ENCODE measurements at regions not wholly inside any gene's neighbourhood (a gene's known extent, or its start where the extent isn't known, plus 50 kb on each side); places are given as distances from the start of the nearest gene placed in this dataset.

- no peaks in the 10 kb centered on the region for H3K36me3 ChIP-seq (ENCODE audit: insufficient read depth, low read length)
- H3K9me3 ChIP-seq (ENCODE audit: insufficient read depth, low read depth, low read length): no peaks in the 10 kb centered on the region
Observed at GRCh38 chr16:80191928-80192327, 348.9 kb upstream of the DYNLRB2 start.

DNA sequence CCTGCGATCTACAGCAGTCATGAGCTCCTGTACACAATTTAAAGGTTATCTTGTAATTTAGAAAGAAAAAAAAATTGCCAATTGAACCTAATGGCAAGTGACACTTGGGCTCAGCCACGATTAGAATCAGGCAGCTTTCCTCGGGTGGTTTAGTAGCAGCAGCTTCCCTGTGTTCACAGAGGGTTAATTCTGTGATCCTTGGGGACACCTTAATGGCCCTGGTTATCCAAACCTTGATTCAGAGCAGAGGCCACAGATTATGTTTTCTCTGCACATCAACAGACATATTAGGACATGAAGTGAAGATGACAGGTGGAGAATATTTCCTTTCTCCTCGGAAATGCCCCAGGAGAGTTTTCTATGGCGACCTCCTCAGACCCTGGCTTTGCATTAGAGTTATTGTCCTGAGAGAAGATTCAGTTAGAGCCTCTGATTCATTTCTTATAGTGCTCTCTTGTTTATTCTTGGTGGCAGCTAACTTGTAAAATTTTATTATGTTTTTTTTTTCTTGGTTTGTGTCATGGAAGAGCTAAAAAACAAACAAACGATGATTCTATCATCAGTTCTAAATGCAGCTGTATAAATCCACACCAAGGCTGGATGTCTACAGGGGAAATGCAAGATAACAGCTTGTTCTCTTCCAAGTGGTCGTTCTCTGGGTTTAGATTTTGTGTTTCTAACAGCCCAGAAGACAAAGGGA lies 351.2 kb upstream of the DYNLRB2 start:
- no peaks in the 10 kb centered on the region for H4K20me1 ChIP-seq (ENCODE audit: insufficient read depth, low read length, poor library complexity, severe bottlenecking)
- no peaks in the 10 kb centered on the region for H3K9me3 ChIP-seq (ENCODE audit: insufficient read depth, low read depth, low read length)
- H3K4me1 ChIP-seq (ENCODE audit: insufficient read depth, low read length, poor library complexity, severe bottlenecking): peaks cover 6% of the 10 kb centered on the region
- no peaks in the 10 kb centered on the region for H3K79me2 ChIP-seq (ENCODE audit: insufficient read depth, low read length)
- TF ChIP-seq CTCF (conservative IDR thresholded peaks at IDR 0.05; ENCODE audit: low read length): no peak
- TF ChIP-seq EZH2phosphoT487 (IDR thresholded peaks at IDR 0.05; ENCODE audit: borderline replicate concordance): no peak
- H3K4me2 ChIP-seq (ENCODE audit: low read depth, low read length, poor library complexity, severe bottlenecking): no peak overlapping the region
- H3K9ac ChIP-seq (ENCODE audit: low read depth, low read length, poor library complexity, severe bottlenecking): no peak overlapping the region
- no peak overlapping the region for H3K4me3 ChIP-seq (ENCODE audit: low read length, poor library complexity, severe bottlenecking)
- no peak overlapping the region for H2AFZ ChIP-seq (ENCODE audit: low read length)
- no peaks in the 10 kb centered on the region for H3K36me3 ChIP-seq (ENCODE audit: insufficient read depth, low read length)
- no peaks in the 10 kb centered on the region for H3K27me3 ChIP-seq (ENCODE audit: insufficient read depth, low read length, poor library complexity, severe bottlenecking)
- no peaks in the 10 kb centered on the region for H3F3A ChIP-seq (ENCODE audit: low read depth)
- no peaks in the 10 kb centered on the region for H3K9me2 ChIP-seq (replicated peaks; ENCODE audit: low read depth, low read length)

More at GRCh38 chr16:80191928-80192327, 348.9 kb upstream of the DYNLRB2 start:
- no peak overlapping the region for H2AFZ ChIP-seq (ENCODE audit: low read length)
- no peaks in the 10 kb centered on the region for H3F3A ChIP-seq (ENCODE audit: low read depth)
- no peak for TF ChIP-seq EZH2phosphoT487 (IDR thresholded peaks at IDR 0.05; ENCODE audit: borderline replicate concordance)
- TF ChIP-seq CTCF (conservative IDR thresholded peaks at IDR 0.05; ENCODE audit: low read length): no peak
- H4K20me1 ChIP-seq (ENCODE audit: insufficient read depth, low read length, poor library complexity, severe bottlenecking): no peaks in the 10 kb centered on the region
- no peak overlapping the region for H3K4me3 ChIP-seq (ENCODE audit: low read length, poor library complexity, severe bottlenecking)
- no peak overlapping the region for H3K4me2 ChIP-seq (ENCODE audit: low read depth, low read length, poor library complexity, severe bottlenecking)
- no peak overlapping the region for H3K9ac ChIP-seq (ENCODE audit: low read depth, low read length, poor library complexity, severe bottlenecking)
- H3K27me3 ChIP-seq (ENCODE audit: insufficient read depth, low read length, poor library complexity, severe bottlenecking): no peaks in the 10 kb centered on the region
- H3K9me2 ChIP-seq (replicated peaks; ENCODE audit: low read depth, low read length): no peaks in the 10 kb centered on the region
- H3K79me2 ChIP-seq (ENCODE audit: insufficient read depth, low read length): no peaks in the 10 kb centered on the region
- peaks cover 6% of the 10 kb centered on the region for H3K4me1 ChIP-seq (ENCODE audit: insufficient read depth, low read length, poor library complexity, severe bottlenecking)

DNA sequence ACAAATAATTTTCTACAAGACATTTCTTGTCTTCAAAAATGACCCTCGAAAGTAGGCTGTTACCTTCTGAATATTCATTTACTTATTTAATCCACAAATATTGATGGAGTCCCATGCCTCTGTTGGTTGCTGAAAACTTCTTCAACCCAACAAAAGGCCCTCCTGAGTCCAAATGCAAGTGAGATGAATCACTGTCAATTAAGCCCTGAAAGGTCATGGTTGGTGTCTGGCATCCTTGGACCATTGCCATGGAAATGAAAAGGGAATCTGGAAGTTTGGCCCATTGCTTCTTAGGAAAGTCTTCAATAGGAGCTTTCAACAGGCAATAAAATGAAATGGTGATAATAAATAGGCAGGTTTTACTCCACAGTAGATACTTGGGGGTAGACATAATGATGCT lies 364.7 kb upstream of the DYNLRB2 start:
- H3K27me3 ChIP-seq (ENCODE audit: insufficient read depth, low read length, poor library complexity, severe bottlenecking): no peaks in the 10 kb centered on the region
- H2AFZ ChIP-seq (ENCODE audit: low read length): no peak overlapping the region
- H3K79me2 ChIP-seq (ENCODE audit: insufficient read depth, low read length): no peaks in the 10 kb centered on the region
- H3K4me3 ChIP-seq (ENCODE audit: low read length, poor library complexity, severe bottlenecking): no peak overlapping the region
- no peaks in the 10 kb centered on the region for H3K9me3 ChIP-seq (ENCODE audit: insufficient read depth, low read depth, low read length)
- TF ChIP-seq EZH2phosphoT487 (IDR thresholded peaks at IDR 0.05; ENCODE audit: borderline replicate concordance) (no peak), CTCF (conservative IDR thresholded peaks at IDR 0.05; ENCODE audit: low read length) (no peak)
- no peaks in the 10 kb centered on the region for H3K4me1 ChIP-seq (ENCODE audit: insufficient read depth, low read length, poor library complexity, severe bottlenecking)
- no peaks in the 10 kb centered on the region for H3K9me2 ChIP-seq (replicated peaks; ENCODE audit: low read depth, low read length)
- H3K9ac ChIP-seq (ENCODE audit: low read depth, low read length, poor library complexity, severe bottlenecking): no peak overlapping the region
- H3K36me3 ChIP-seq (ENCODE audit: insufficient read depth, low read length): no peaks in the 10 kb centered on the region
- H3K4me2 ChIP-seq (ENCODE audit: low read depth, low read length, poor library complexity, severe bottlenecking): no peak overlapping the region
- no peaks in the 10 kb centered on the region for H4K20me1 ChIP-seq (ENCODE audit: insufficient read depth, low read length, poor library complexity, severe bottlenecking)
- H3F3A ChIP-seq (ENCODE audit: low read depth): no peaks in the 10 kb centered on the region
